DND-41 (cell line): ENCODE measurements at regions not wholly inside any gene's neighbourhood (a gene's known extent, or its start where the extent isn't known, plus 50 kb on each side); places are given as distances from the start of the nearest gene placed in this dataset.

Experiments
- CTCF ChIP-seq: IDR thresholded peaks from 2 replicates; pipeline ENCODE4 v1.5.1; 2012; ENCODE audit warnings: borderline replicate concordance, low read length, moderate library complexity, mild to moderate bottlenecking; ENCODE audit not compliant: poor library complexity, severe bottlenecking; ENCODE audit errors: extremely low read depth
- EZH2 ChIP-seq: IDR thresholded peaks from 3 replicates; pipeline ENCODE4 v1.6.1; 2012; ENCODE audit warnings: borderline replicate concordance, low read depth, mild to moderate bottlenecking, moderate library complexity, low read length, inconsistent platforms; ENCODE audit not compliant: severe bottlenecking

- no peak for TF ChIP-seq CTCF
- TF ChIP-seq EZH2 = no peak
These were observed 673.6 kb downstream of the IPMK start for GRCh38 chr10:57593983-57594573.
